ENCODE measurements at regions not wholly inside any gene's neighbourhood (a gene's known extent, or its start where the extent isn't known, plus 50 kb on each side); places are given as distances from the start of the nearest gene placed in this dataset.

- Histone ChIP-seq H3K4me3 (ENCODE audit: extremely low read depth in 1 of 4, insufficient read depth in 2 of 4, low read depth in 3 of 4, low read length in 4 of 4) (no peak overlapping the region), H2BK15ac (ENCODE audit: low read length) (no peak overlapping the region), H3K9me3 (ENCODE audit: insufficient read depth in 2 of 2, low read depth in 1 of 2, low read length in 1 of 2) (no peaks in the 10 kb centered on the region), H3K79me1 (ENCODE audit: low read depth, low read length) (no peaks in the 10 kb centered on the region), H3K14ac (ENCODE audit: insufficient read length) (no peak overlapping the region), H4K91ac (replicated peaks; ENCODE audit: insufficient read length, low read length) (peak overlapping the region; percentile 87), H4K8ac (ENCODE audit: extremely low read depth, insufficient read depth, low read length) (no peak overlapping the region), H2BK120ac (replicated peaks; ENCODE audit: low read depth, low read length) (peak overlapping the region; percentile 96), H2BK20ac (ENCODE audit: low read length) (peak overlapping the region; percentile 51; the same call in 1 of the 2 replicates), H3K4me1 (replicated peaks in 1 of 4; ENCODE audit: control insufficient read depth in 3 of 4, insufficient read depth in 4 of 4, low read length in 3 of 4) (peaks cover 2 to 16% (median 8%) of the 10 kb centered on the region in 4 experiments; a peak in 6 of 7 replicates), H3K36me3 (ENCODE audit: control insufficient read depth in 2 of 4, insufficient read depth in 4 of 4, low read length in 3 of 4) (no peaks in the 10 kb centered on the region), H3K27ac (ENCODE audit: low read depth, low read length) (0 out of 2 replicates have a peak overlapping the region, but pooled peaks have one; percentile 45), H2AK5ac (ENCODE audit: low read depth, low read length) (0 out of 2 replicates have a peak overlapping the region, but pooled peaks have one; percentile 40), H2BK5ac (ENCODE audit: low read depth, low read length) (peak overlapping the region; percentile 72; the same call in 1 of the 2 replicates), H3K4ac (replicated peaks; ENCODE audit: insufficient read length, low read depth, low read length) (peak overlapping the region; percentile 29), H3K23me2 (ENCODE audit: low read depth, low read length) (no peaks in the 10 kb centered on the region), H3K56ac (replicated peaks; ENCODE audit: insufficient read length, low read depth, low read length) (no peak overlapping the region), H4K20me1 (replicated peaks in 1 of 2; ENCODE audit: control insufficient read depth in 1 of 2, insufficient read depth in 2 of 2, low read length in 2 of 2) (no peaks in the 10 kb centered on the region), H2AFZ (ENCODE audit: low read length) (no peak overlapping the region), H3K79me2 (ENCODE audit: control insufficient read depth in 1 of 2, insufficient read depth in 2 of 2, low read length in 2 of 2) (no peaks in the 10 kb centered on the region), H3K18ac (ENCODE audit: extremely low read depth, low read length) (no peak overlapping the region; the same call in 1 of the 2 replicates), H3K4me2 (ENCODE audit: insufficient read depth in 1 of 2, low read depth in 2 of 2, low read length in 2 of 2) (no peak overlapping the region), H2BK12ac (ENCODE audit: low read depth, low read length) (peak overlapping the region; percentile 88; the same call in 1 of the 2 replicates), H3K9ac (replicated peaks in 1 of 4; ENCODE audit: extremely low read depth in 1 of 4, low read depth in 3 of 4, low read length in 3 of 4) (no peak overlapping the region), H3K27me3 (replicated peaks in 1 of 4; ENCODE audit: control insufficient read depth in 3 of 4, extremely low read depth in 1 of 4, insufficient read depth in 3 of 4, low read length in 3 of 4) (no peaks in the 10 kb centered on the region), H3K23ac (ENCODE audit: insufficient read length) (no peak overlapping the region), H4K5ac (ENCODE audit: insufficient read length, low read depth, low read length) (peak overlapping the region; percentile 46)
- FAIRE-seq (no peak), DNase-seq (ENCODE audit: low read depth in 1 of 2, low spot score in 2 of 2) (no peak)
- ChIA-PET POLR2A (ENCODE audit: partially characterized antibody) (interaction anchor here (2.3 kb wide), 1 partner anchor 101 kb away, joined by 18 read pairs; no protein-coding TSS in a partner anchor), CTCF (ENCODE audit: partially characterized antibody) (no interaction called here)
- WGBS, 2 experiments (ENCODE audit: extremely low coverage in 1 of 2, insufficient coverage in 1 of 2, insufficient read length in 1 of 2, insufficient replicate concordance in 2 of 2, low coverage in 1 of 2, low lambda C conversion rate in 2 of 2, missing lambda C conversion rate in 1 of 2): 89% methylated on average over 2 of the region's 2 CpGs; no CpG with 5 or more reads in 1 of the 2 experiments
- TF ChIP-seq BRCA1 (IDR thresholded peaks at IDR 0.05; ENCODE audit: low read depth, low read length) (no peak), EP300 (IDR thresholded peaks at IDR 0.05; ENCODE audit: borderline replicate concordance in 1 of 2, low read depth in 2 of 2, low read length in 2 of 2) (no peak), POLR2A (IDR thresholded peaks at IDR 0.05; ENCODE audit: control extremely low read depth in 1 of 2, low read depth in 2 of 2, low read length in 2 of 2) (no peak), SRF (IDR thresholded peaks at IDR 0.05; ENCODE audit: low read depth, low read length) (no peak), MAX (IDR thresholded peaks at IDR 0.05) (no peak), CTCF (IDR thresholded peaks at IDR 0.05; ENCODE audit: control extremely low read depth in 1 of 3, insufficient read depth in 1 of 3, low read depth in 1 of 3, low read length in 3 of 3) (no peak), HDAC6 (IDR thresholded peaks at IDR 0.05; ENCODE audit: low read depth, low read length) (no peak), ZNF274 (IDR thresholded peaks at IDR 0.05; ENCODE audit: borderline replicate concordance, extremely low read depth, low read length) (no peak)
Measured at GRCh38 chr3:174541708-174542315, 317.3 kb upstream of the NAALADL2 start.
